ENCODE measurements at regions not wholly inside any gene's neighbourhood (a gene's known extent, or its start where the extent isn't known, plus 50 kb on each side); places are given as distances from the start of the nearest gene placed in this dataset.

DNA sequence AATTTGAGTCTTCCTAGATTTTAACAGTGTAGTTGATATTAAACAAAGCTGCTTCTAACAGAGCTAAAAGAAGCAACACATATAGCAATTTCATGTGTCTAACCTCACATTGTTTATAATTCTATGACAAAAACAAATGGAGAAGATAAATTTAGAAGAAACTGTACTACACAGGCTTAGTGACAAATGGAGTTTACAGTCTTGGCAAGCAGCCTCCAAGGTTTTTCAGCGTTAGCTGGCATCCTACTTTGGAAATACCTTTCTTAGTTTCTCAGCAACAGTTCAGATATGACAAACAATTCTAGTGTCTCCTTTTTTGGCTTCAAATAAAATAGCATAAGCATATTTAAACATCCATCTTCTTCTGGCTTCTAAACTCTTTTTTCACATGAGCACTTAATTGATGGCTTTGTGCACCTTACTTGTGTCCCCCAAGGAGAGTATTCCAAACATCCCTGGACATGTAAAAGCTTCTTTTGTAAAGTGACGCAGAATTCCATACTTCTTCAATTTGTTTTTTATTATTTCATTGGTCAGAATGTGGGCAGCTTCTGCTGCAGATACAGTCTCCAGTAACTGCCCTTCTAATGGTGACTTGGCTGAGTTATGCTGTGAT is 249.8 kb downstream of the ANTXR2 start (continued):
- TF ChIP-seq, protein P1, sequence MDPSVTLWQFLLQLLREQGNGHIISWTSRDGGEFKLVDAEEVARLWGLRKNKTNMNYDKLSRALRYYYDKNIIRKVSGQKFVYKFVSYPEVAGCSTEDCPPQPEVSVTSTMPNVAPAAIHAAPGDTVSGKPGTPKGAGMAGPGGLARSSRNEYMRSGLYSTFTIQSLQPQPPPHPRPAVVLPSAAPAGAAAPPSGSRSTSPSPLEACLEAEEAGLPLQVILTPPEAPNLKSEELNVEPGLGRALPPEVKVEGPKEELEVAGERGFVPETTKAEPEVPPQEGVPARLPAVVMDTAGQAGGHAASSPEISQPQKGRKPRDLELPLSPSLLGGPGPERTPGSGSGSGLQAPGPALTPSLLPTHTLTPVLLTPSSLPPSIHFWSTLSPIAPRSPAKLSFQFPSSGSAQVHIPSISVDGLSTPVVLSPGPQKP (IDR thresholded peaks at IDR 0.05; ENCODE audit: low read depth, low read length), result no peak
- TF ChIP-seq YY1 (IDR thresholded peaks at IDR 0.05; ENCODE audit: low read depth, low read length) (no peak), ZNF384 (IDR thresholded peaks at IDR 0.05; ENCODE audit: borderline replicate concordance, low read depth, low read length) (no peak), KAT2A (conservative IDR thresholded peaks at IDR 0.05; ENCODE audit: control insufficient read depth, low read depth, low read length) (no peak)

- Histone ChIP-seq H4K20me1 (ENCODE audit: control insufficient read depth, insufficient read depth) (no peaks in the 10 kb centered on the region), H3K9me3 (replicated peaks; ENCODE audit: control insufficient read depth, insufficient read depth, low read length) (no peaks in the 10 kb centered on the region), H3K79me2 (ENCODE audit: control insufficient read depth, insufficient read depth, low read length) (no peaks in the 10 kb centered on the region), H3K27ac (ENCODE audit: control insufficient read depth, insufficient read depth) (no peak overlapping the region), H3K4me2 (ENCODE audit: control insufficient read depth, insufficient read depth) (no peak overlapping the region), H3K9ac (ENCODE audit: control insufficient read depth, insufficient read depth, low read length) (no peak overlapping the region), H2AFZ (ENCODE audit: control insufficient read depth, low read depth, low read length) (no peak overlapping the region), H3K27me3 (replicated peaks in 1 of 2; ENCODE audit: control insufficient read depth in 2 of 2, insufficient read depth in 2 of 2, low read length in 1 of 2) (no peaks in the 10 kb centered on the region), H3K4me1 (ENCODE audit: control insufficient read depth, insufficient read depth, low read length) (no peaks in the 10 kb centered on the region), H3K4me3 (no peak overlapping the region), H3K36me3 (ENCODE audit: control insufficient read depth in 2 of 2, insufficient read depth in 2 of 2, low read length in 1 of 2) (no peaks in the 10 kb centered on the region)
- FAIRE-seq (no peak), ATAC-seq (peak; percentile 61), DNase-seq (ENCODE audit: low read depth, low spot score) (no peak)
- no TSS peak for BruUV-seq (replicated peaks)
- RAD21 ChIA-PET (ENCODE audit: unreplicated experiment), result no interaction called here
- CTCF ChIA-PET, result interaction anchor here (0.7 kb wide), 1 partner anchor 382 kb away, joined by 3 read pairs; no protein-coding TSS in a partner anchor
- intact Hi-C loops (cut with micrococcal nuclease; ENCODE audit: unreplicated experiment), result no loop called here
- SMC1A ChIA-PET (ENCODE audit: uncharacterized antibody, unreplicated experiment), result no interaction called here
- POLR2A ChIA-PET, result no interaction called here
- in situ Hi-C loops (cut with MboI), result no loop called here
- TF ChIP-seq NFXL1 (IDR thresholded peaks at IDR 0.05; ENCODE audit: borderline replicate concordance), result no peak
- no peak for TF ChIP-seq HSF1 (IDR thresholded peaks at IDR 0.05; ENCODE audit: low read depth, low read length)
- TF ChIP-seq PKNOX1 (IDR thresholded peaks at IDR 0.05), result no peak
- TF ChIP-seq, protein P2, sequence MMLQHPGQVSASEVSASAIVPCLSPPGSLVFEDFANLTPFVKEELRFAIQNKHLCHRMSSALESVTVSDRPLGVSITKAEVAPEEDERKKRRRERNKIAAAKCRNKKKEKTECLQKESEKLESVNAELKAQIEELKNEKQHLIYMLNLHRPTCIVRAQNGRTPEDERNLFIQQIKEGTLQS (IDR thresholded peaks at IDR 0.05; ENCODE audit: borderline replicate concordance, extremely low read depth, low read depth, low read length), result no peak
- TF ChIP-seq MEF2B (IDR thresholded peaks at IDR 0.05; ENCODE audit: partially characterized antibody, poor library complexity, severe bottlenecking), result no peak
- no peak for TF ChIP-seq ZNF217 (IDR thresholded peaks at IDR 0.05)
- TF ChIP-seq ZNF24 (IDR thresholded peaks at IDR 0.05), result no peak
- TF ChIP-seq GABPA (IDR thresholded peaks at IDR 0.05; ENCODE audit: low read depth), result no peak
- no peak for TF ChIP-seq RB1 (IDR thresholded peaks at IDR 0.05; ENCODE audit: borderline replicate concordance)
- no peak for TF ChIP-seq EED (IDR thresholded peaks at IDR 0.05; ENCODE audit: low read depth)
- no peak for TF ChIP-seq POLR2AphosphoS5 (IDR thresholded peaks at IDR 0.05; ENCODE audit: low read length)
- TF ChIP-seq MEF2A (IDR thresholded peaks at IDR 0.05; ENCODE audit: insufficient read depth, low read depth, low read length), result no peak
- TF ChIP-seq NR2C1 (IDR thresholded peaks at IDR 0.05), result no peak
- no peak for TF ChIP-seq FOXM1 (IDR thresholded peaks at IDR 0.05; ENCODE audit: low read depth, low read length)
- TF ChIP-seq CREM (IDR thresholded peaks at IDR 0.05; ENCODE audit: low read depth), result no peak
Observed at GRCh38 chr4:79820427-79820826, 252.6 kb downstream of the ANTXR2 start.
